SK-N-SH treated with all-trans-retinoic acid at 6 μM for 48 hours (cell line): ENCODE measurements at regions not wholly inside any gene's neighbourhood (a gene's known extent, or its start where the extent isn't known, plus 50 kb on each side); places are given as distances from the start of the nearest gene placed in this dataset.

ENCODE experiments used
- ATAC-seq: fragments of 200-7000 bp; cut with Tn5 transposase; 3 replicates; pipeline ENCODE4 v1.9.1; 2020; ENCODE audit warnings: mild to moderate bottlenecking, moderate library complexity
- BACH2 ChIP-seq: fragments of 250-450 bp; sonication (Bioruptor Pico); IDR thresholded peaks from 2 replicates; pipeline ENCODE4 v1.9.0; 2021; ENCODE audit warnings: mild to moderate bottlenecking, borderline replicate concordance
- CREB5 ChIP-seq: fragments of 250-450 bp; sonication (Bioruptor Pico); IDR thresholded peaks from 2 replicates; pipeline ENCODE4 v1.5.1; 2020; ENCODE audit warnings: low read depth, mild to moderate bottlenecking, moderate library complexity
- CSDC2 ChIP-seq: fragments of 250-450 bp; sonication (Bioruptor Pico); IDR thresholded peaks from 2 replicates; pipeline ENCODE4 v1.5.0; 2020; ENCODE audit warnings: mild to moderate bottlenecking, moderate library complexity
- CSRNP3 ChIP-seq: fragments of 250-450 bp; sonication (Bioruptor Pico); IDR thresholded peaks from 2 replicates; pipeline ENCODE4 v1.5.1; 2021; ENCODE audit warnings: mild to moderate bottlenecking, moderate library complexity
- ESRRG ChIP-seq: fragments of 250-450 bp; sonication (Bioruptor Pico); IDR thresholded peaks from 2 replicates; pipeline ENCODE4 v1.6.1; 2021; ENCODE audit warnings: mild to moderate bottlenecking
- GLIS3 ChIP-seq: fragments of 250-450 bp; sonication (Bioruptor Pico); IDR thresholded peaks from 2 replicates; pipeline ENCODE4 v1.5.0; 2020; ENCODE audit warnings: mild to moderate bottlenecking, moderate library complexity
- ISL1 ChIP-seq: fragments of 250-450 bp; sonication (Bioruptor Pico); IDR thresholded peaks from 2 replicates; pipeline ENCODE4 v2.1.2; 2022; ENCODE audit warnings: mild to moderate bottlenecking, moderate library complexity
- PATZ1 ChIP-seq: fragments of 250-450 bp; sonication (Bioruptor Pico); IDR thresholded peaks from 2 replicates; pipeline ENCODE4 v1.8.0; 2020; ENCODE audit warnings: mild to moderate bottlenecking, moderate library complexity, borderline replicate concordance
- POU6F1 ChIP-seq: fragments of 250-450 bp; sonication (Bioruptor Pico); IDR thresholded peaks from 2 replicates; pipeline ENCODE4 v1.8.0; 2021; ENCODE audit warnings: low read depth, mild to moderate bottlenecking, moderate library complexity, borderline replicate concordance
- PPARA ChIP-seq: fragments of 250-450 bp; sonication (Bioruptor Pico); IDR thresholded peaks from 2 replicates; pipeline ENCODE4 v1.5.0; 2020; ENCODE audit warnings: mild to moderate bottlenecking, borderline replicate concordance
- RARB ChIP-seq: fragments of 250-450 bp; sonication (Bioruptor Pico); IDR thresholded peaks from 2 replicates; pipeline ENCODE4 v1.8.0; 2021; ENCODE audit warnings: mild to moderate bottlenecking, moderate library complexity
- SNAI2 ChIP-seq: fragments of 250-450 bp; sonication (Bioruptor Pico); IDR thresholded peaks from 2 replicates; pipeline ENCODE4 v1.5.0; 2020; ENCODE audit warnings: mild to moderate bottlenecking, moderate library complexity
- TCF4 ChIP-seq: fragments of 250-450 bp; sonication (Bioruptor Pico); IDR thresholded peaks from 2 replicates; pipeline ENCODE4 v1.8.0; 2021; ENCODE audit warnings: mild to moderate bottlenecking, moderate library complexity, borderline replicate concordance
- TOX ChIP-seq: fragments of 250-450 bp; sonication (Bioruptor Pico); IDR thresholded peaks from 2 replicates; pipeline ENCODE4 v1.8.0; 2021; ENCODE audit warnings: mild to moderate bottlenecking, moderate library complexity, borderline replicate concordance
- ZC3H10 ChIP-seq: fragments of 250-450 bp; sonication (Bioruptor Pico); IDR thresholded peaks from 2 replicates; pipeline ENCODE4 v1.5.1; 2021; ENCODE audit warnings: mild to moderate bottlenecking, moderate library complexity
- ZFP3 ChIP-seq: fragments of 250-450 bp; sonication (Bioruptor Pico); IDR thresholded peaks from 2 replicates; pipeline ENCODE4 v1.5.0; 2020; ENCODE audit warnings: mild to moderate bottlenecking, moderate library complexity
- ZFP30 ChIP-seq: fragments of 450-650 bp; formaldehyde crosslinking; IDR thresholded peaks from 2 replicates; pipeline ENCODE4 v1.5.0; 2022; ENCODE audit warnings: mild to moderate bottlenecking, moderate library complexity
- ZNF565 ChIP-seq: fragments of 450-650 bp; formaldehyde crosslinking; conservative IDR thresholded peaks from 2 replicates; pipeline ENCODE4 v1.5.0; 2020; ENCODE audit warnings: low read depth, mild to moderate bottlenecking, moderate library complexity
- ZNF70 ChIP-seq: fragments of 450-650 bp; formaldehyde crosslinking; IDR thresholded peaks from 2 replicates; pipeline ENCODE4 v1.5.0; 2020; ENCODE audit warnings: mild to moderate bottlenecking, moderate library complexity
- TF ChIP-seq, protein P1 (sequence below): fragments of 250-450 bp; sonication (Bioruptor Pico); IDR thresholded peaks from 2 replicates; pipeline ENCODE4 v1.5.0; 2020; ENCODE audit warnings: mild to moderate bottlenecking, moderate library complexity

DNA sequence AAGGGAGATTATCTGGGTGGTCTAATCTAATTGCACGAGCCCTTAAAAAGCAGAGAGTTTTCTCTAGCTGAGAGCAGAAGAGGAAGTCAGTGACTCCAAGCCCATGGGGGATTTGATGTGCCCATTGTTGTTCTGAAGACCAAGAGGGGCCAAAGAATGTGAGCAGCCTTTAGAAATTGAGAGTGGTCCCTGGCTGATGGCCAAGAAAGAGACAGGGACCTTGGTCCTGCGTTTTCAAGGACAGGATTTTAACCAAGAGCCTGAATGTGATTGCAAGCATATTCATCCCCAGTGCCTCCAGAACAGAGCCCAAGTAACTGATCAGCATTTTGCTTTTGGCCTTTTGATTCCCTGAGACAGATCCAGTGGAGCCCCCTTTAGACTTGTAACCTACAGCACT, 1353.9 kb downstream of the AACS start:
- ATAC-seq = no peak
- TF ChIP-seq ZFP3 (CRISPR knock-in tag) (no peak), ZC3H10 (CRISPR knock-in tag) (no peak), CREB5 (CRISPR knock-in tag) (no peak), POU6F1 (no peak), GLIS3 (CRISPR knock-in tag) (no peak), ESRRG (no peak), CSRNP3 (CRISPR knock-in tag) (no peak)

DNA sequence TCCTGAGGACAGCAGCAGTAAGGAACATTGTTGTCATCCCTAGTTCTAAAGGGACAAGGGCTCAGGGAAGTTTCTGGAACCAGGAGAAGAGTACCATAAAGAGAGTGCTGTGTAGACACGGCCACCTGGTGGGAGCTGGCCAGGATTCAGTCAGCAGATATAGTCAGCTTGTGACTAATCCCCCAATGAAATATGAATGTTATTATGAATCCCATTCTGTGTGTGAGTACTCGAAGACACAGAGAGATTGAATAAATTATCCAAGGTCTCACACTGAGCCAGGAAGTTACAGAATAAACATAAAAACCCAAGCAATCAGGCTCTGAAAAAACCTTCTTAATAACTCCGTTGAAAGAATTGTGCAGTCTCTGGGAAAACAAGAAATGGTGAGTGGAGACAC, 1359.5 kb downstream of the AACS start:
- no peak for TF ChIP-seq ISL1 (CRISPR knock-in tag)
- TF ChIP-seq POU6F1 = no peak
- TF ChIP-seq TOX (CRISPR knock-in tag) = no peak
- TF ChIP-seq SNAI2 (CRISPR knock-in tag) = no peak
- ATAC-seq = peak; percentile 54

GRCh38 chr12:126425264-126425663, 1360.0 kb downstream of the AACS start:
- ATAC-seq = no peak
- TF ChIP-seq TCF4 (CRISPR knock-in tag) (no peak), CSDC2 (CRISPR knock-in tag) (no peak), BACH2 (CRISPR knock-in tag) (no peak), ISL1 (CRISPR knock-in tag) (no peak), ZFP30 (CRISPR knock-in tag) (no peak), ZNF565 (no peak), ZC3H10 (CRISPR knock-in tag) (no peak), ZFP3 (CRISPR knock-in tag) (no peak), PATZ1 (no peak), TOX (CRISPR knock-in tag) (no peak), ZNF70 (CRISPR knock-in tag) (no peak), CREB5 (CRISPR knock-in tag) (no peak), CSRNP3 (CRISPR knock-in tag) (no peak), PPARA (CRISPR knock-in tag) (no peak), RARB (no peak)
- TF ChIP-seq, protein P1, sequence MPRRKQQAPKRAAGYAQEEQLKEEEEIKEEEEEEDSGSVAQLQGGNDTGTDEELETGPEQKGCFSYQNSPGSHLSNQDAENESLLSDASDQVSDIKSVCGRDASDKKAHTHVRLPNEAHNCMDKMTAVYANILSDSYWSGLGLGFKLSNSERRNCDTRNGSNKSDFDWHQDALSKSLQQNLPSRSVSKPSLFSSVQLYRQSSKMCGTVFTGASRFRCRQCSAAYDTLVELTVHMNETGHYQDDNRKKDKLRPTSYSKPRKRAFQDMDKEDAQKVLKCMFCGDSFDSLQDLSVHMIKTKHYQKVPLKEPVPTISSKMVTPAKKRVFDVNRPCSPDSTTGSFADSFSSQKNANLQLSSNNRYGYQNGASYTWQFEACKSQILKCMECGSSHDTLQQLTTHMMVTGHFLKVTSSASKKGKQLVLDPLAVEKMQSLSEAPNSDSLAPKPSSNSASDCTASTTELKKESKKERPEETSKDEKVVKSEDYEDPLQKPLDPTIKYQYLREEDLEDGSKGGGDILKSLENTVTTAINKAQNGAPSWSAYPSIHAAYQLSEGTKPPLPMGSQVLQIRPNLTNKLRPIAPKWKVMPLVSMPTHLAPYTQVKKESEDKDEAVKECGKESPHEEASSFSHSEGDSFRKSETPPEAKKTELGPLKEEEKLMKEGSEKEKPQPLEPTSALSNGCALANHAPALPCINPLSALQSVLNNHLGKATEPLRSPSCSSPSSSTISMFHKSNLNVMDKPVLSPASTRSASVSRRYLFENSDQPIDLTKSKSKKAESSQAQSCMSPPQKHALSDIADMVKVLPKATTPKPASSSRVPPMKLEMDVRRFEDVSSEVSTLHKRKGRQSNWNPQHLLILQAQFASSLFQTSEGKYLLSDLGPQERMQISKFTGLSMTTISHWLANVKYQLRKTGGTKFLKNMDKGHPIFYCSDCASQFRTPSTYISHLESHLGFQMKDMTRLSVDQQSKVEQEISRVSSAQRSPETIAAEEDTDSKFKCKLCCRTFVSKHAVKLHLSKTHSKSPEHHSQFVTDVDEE (CRISPR knock-in tag) = no peak
